ENCODE measurements at regions not wholly inside any gene's neighbourhood (a gene's known extent, or its start where the extent isn't known, plus 50 kb on each side); places are given as distances from the start of the nearest gene placed in this dataset.

DNA sequence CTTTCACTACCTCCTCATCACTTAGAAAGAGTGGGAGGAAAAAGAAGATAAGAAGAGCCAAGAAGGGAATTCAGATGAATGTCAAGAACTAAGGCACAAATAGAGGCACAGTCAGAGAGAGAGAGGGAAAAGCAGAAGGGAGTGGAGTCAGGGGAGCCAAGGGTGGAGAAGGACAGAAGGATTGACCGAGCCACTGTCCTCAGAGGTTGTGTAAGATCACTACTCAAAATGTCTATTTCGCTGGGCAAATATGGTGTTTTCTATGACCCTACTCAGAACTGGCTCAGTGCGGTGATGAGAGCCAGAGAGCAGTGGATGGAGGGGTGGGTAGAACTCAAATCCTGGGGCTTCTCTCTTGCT lies 139.2 kb upstream of the HS3ST2 start:
- H3K4me3 ChIP-seq (replicated peaks in 1 of 2; ENCODE audit: low read depth in 2 of 2, low read length in 2 of 2) = no peak overlapping the region
- TF ChIP-seq, protein P1, sequence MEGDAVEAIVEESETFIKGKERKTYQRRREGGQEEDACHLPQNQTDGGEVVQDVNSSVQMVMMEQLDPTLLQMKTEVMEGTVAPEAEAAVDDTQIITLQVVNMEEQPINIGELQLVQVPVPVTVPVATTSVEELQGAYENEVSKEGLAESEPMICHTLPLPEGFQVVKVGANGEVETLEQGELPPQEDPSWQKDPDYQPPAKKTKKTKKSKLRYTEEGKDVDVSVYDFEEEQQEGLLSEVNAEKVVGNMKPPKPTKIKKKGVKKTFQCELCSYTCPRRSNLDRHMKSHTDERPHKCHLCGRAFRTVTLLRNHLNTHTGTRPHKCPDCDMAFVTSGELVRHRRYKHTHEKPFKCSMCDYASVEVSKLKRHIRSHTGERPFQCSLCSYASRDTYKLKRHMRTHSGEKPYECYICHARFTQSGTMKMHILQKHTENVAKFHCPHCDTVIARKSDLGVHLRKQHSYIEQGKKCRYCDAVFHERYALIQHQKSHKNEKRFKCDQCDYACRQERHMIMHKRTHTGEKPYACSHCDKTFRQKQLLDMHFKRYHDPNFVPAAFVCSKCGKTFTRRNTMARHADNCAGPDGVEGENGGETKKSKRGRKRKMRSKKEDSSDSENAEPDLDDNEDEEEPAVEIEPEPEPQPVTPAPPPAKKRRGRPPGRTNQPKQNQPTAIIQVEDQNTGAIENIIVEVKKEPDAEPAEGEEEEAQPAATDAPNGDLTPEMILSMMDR (IDR thresholded peaks at IDR 0.05; ENCODE audit: low read depth, low read length) = no peak
- no peak for DNase-seq (ENCODE audit: low read depth in 2 of 2)

DNA sequence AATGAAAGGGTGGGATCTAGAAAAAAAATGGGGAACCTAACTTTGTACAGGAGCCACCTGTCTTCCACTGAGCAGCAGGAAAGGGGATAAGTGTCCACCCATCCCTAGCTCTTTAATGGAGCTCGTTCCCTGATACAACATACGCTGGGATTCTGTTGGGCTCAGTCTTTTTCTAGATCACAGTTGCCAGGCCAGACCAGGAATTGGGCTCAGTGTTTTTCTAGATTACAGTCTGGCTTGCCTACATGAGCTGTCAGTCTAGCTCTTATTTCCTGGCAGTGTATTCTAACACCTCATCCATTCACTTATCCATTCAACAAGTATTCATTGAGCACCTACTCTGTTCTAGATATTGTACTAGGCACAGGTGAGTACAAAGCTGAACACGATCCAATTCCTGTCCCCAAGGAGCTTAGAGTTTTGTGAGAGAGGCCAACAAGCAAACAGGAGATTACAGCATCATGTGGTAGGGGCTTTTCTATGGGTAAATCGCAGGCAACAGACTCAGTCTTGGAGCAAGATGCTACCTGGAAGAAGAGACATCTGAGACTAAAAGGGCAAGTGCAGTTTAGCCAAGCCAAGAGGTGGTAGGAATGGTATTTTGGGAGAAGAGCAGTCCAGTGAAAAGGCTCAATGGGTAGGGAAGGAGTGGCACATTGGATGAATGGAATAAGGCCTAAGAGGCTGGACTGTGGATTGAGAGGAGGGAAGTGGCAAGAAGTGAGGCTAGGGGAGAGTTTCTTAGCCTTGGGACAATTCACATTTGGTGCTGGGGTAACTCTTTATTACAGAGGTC lies 138.0 kb upstream of the HS3ST2 start:
- TF ChIP-seq, protein P1 (IDR thresholded peaks at IDR 0.05; ENCODE audit: low read depth, low read length) = no peak
- no peak overlapping the region for H3K4me3 ChIP-seq (replicated peaks in 1 of 2; ENCODE audit: low read depth in 2 of 2, low read length in 2 of 2)
- DNase-seq (ENCODE audit: low read depth in 2 of 2) = no peak

GRCh38 chr16:22677024-22677830 lies 136.7 kb upstream of the HS3ST2 start:
- TF ChIP-seq, protein P1 (IDR thresholded peaks at IDR 0.05; ENCODE audit: low read depth, low read length) = no peak
- H3K4me3 ChIP-seq (replicated peaks in 1 of 2; ENCODE audit: low read depth in 2 of 2, low read length in 2 of 2) = no peak overlapping the region
- no peak for DNase-seq (ENCODE audit: low read depth in 2 of 2)

DNA sequence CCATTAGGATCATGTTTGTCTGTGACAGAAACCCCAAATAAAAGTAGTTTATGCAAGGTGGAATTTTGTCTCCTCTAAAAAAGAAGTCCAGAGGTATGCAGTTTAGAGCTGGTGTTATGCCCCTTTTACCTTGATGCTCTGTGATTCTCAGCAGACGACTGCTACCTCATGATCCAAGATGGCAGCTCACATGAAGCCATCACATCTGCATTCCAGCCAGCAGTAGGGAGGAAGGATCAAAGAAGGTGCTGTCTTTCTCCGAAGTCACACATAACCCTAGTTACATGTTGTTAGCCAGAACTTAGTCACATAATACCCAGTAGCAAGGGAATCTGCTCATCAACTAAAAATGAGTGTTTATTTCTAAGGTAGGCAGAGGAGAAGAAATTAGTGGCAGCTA lies 135.7 kb upstream of the HS3ST2 start:
- TF ChIP-seq, protein P1 (IDR thresholded peaks at IDR 0.05; ENCODE audit: low read depth, low read length) = no peak
- no peak for DNase-seq (ENCODE audit: low read depth in 2 of 2)
- no peak overlapping the region for H3K4me3 ChIP-seq (replicated peaks in 1 of 2; ENCODE audit: low read depth in 2 of 2, low read length in 2 of 2)

DNA sequence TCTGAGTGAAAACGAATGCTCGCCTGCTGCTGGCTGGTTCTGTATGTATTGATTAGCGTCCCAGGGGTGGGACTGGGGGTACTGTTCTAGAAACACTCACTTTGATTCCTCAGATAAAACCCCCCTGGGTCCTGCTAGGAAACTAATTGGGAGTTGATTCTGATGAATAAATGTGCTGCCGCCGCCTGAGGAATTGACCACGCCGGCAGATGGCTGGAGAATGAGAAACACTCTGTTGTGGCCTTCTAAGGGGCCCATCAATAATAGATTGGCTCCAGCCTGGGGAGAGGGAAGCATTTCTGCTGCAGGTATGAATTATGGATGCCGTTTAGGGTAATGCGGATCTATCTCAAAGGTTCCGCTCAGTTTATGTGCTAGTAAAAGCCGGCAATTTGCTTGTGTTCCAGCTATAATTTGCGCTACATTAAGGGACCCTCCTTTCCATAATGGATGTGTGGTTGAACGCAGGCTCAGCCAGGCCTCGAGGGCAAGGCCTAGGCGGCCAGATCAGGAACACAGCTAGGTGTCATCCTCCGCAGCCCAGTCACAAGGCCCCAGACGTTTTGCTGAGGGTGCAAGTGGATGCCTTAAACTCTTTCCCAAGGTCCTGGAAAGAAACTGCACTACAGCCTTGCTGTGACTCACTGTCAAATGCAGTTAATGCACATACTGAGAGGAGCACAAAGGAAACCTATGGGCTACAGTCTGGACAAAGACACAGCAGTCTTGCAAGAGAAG lies 132.2 kb upstream of the HS3ST2 start:
- no peak overlapping the region for H3K4me3 ChIP-seq (replicated peaks in 1 of 2; ENCODE audit: low read depth in 2 of 2, low read length in 2 of 2)
- no peak for DNase-seq (ENCODE audit: low read depth in 2 of 2)
- TF ChIP-seq, protein P1 (IDR thresholded peaks at IDR 0.05; ENCODE audit: low read depth, low read length) = no peak

DNA sequence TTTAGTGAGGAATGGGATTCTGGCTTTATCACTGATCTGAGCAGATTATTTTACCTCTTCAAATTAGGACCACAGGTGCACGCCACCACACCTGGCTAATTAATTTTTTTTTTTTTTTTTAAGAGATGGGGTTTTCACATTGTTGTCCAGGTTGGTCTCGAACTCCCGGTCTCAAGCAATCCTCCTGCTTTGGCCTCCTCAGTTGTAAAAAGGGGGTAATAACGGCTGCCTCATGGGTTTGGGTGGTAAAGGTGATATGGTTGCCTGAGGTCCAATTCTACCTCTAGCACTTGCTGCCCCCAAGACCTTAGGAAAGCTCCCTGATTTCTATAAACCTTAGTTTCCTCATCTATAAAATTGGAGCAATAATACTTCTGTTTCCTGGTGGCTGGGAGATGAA lies 130.7 kb upstream of the HS3ST2 start:
- no peak for DNase-seq (ENCODE audit: low read depth in 2 of 2)
- no peak overlapping the region for H3K4me3 ChIP-seq (replicated peaks in 1 of 2; ENCODE audit: low read depth in 2 of 2, low read length in 2 of 2)
- TF ChIP-seq, protein P1 (IDR thresholded peaks at IDR 0.05; ENCODE audit: low read depth, low read length) = no peak
